Ovary (tissue), 3 donors: ENCODE measurements at regions not wholly inside any gene's neighbourhood (a gene's known extent, or its start where the extent isn't known, plus 50 kb on each side); places are given as distances from the start of the nearest gene placed in this dataset.

Experiments used
- EP300 ChIP-seq: sonication (generic); formaldehyde crosslinking; IDR thresholded peaks from one replicate; pipeline ENCODE4 v1.6.1; 2017; ENCODE audit warnings: antibody characterized with exemption
- POLR2A ChIP-seq: fragments of 450-650 bp; IDR thresholded peaks from one replicate; pipeline ENCODE4 v1.6.1; 2017; ENCODE audit warnings: antibody characterized with exemption, mild to moderate bottlenecking, moderate library complexity
- TF ChIP-seq, protein P1 (sequence below), 3 donors: fragments of 450-650 bp in 2 of 3; fragments of 200-600 bp in 1 of 3; IDR thresholded peaks; one replicate each; pipeline versions ENCODE4 v1.5.1 to v1.8.0; 2016 to 2022; ENCODE audit warnings: antibody characterized with exemption in 3 of 3, mild to moderate bottlenecking in 1 of 3
- donor health status: DM: no; HTN: no; CAD: no.

DNA sequence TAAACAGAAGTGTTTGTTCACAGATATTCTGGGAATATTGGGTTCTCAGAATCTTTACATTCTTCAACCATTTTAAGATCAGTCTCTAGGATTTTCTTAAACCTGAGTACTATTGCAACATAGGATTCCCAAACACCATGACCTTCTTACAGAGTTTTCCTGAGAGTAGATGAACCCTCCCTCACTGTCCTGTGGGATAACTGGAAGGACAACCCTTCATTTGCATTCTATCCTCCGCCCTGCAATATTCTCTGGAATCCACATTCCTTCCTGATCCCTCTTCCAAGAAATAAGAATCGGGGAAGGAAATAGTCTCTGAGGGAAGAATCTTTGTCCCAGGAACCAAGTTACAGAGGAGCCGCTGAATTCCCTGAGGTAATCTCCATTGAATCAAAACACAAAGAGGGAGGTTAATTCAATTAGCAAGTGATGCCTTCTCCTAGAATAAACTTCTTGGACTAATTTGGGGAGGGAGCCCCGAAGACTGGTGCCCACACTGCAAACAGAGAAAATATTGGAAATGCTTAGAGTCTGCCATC, 99.8 kb upstream of the MBIP start:
- TF ChIP-seq, protein P1, sequence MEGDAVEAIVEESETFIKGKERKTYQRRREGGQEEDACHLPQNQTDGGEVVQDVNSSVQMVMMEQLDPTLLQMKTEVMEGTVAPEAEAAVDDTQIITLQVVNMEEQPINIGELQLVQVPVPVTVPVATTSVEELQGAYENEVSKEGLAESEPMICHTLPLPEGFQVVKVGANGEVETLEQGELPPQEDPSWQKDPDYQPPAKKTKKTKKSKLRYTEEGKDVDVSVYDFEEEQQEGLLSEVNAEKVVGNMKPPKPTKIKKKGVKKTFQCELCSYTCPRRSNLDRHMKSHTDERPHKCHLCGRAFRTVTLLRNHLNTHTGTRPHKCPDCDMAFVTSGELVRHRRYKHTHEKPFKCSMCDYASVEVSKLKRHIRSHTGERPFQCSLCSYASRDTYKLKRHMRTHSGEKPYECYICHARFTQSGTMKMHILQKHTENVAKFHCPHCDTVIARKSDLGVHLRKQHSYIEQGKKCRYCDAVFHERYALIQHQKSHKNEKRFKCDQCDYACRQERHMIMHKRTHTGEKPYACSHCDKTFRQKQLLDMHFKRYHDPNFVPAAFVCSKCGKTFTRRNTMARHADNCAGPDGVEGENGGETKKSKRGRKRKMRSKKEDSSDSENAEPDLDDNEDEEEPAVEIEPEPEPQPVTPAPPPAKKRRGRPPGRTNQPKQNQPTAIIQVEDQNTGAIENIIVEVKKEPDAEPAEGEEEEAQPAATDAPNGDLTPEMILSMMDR (IDR thresholded peaks at IDR 0.05), result no peak
- TF ChIP-seq EP300 (no peak), POLR2A (no peak)
